ENCODE measurements at regions not wholly inside any gene's neighbourhood (a gene's known extent, or its start where the extent isn't known, plus 50 kb on each side); places are given as distances from the start of the nearest gene placed in this dataset.

GRCh38 chr2:147173189-147173581 lies 671.6 kb upstream of the ACVR2A start:
- TF ChIP-seq CBX3 (IDR thresholded peaks at IDR 0.05; ENCODE audit: low read depth) (no peak), FOSL1 (IDR thresholded peaks at IDR 0.05; ENCODE audit: low read depth) (no peak)
- Histone ChIP-seq H3K27me3 (ENCODE audit: insufficient read depth, low read length) (no peaks in the 10 kb centered on the region), H2AFZ (ENCODE audit: low read depth, low read length, poor library complexity, severe bottlenecking) (no peak overlapping the region), H4K20me1 (ENCODE audit: insufficient read depth) (no peaks in the 10 kb centered on the region), H3K79me2 (ENCODE audit: insufficient read depth, low read length) (no peaks in the 10 kb centered on the region), H3K4me2 (ENCODE audit: low read length) (no peak overlapping the region), H3K4me1 (ENCODE audit: control insufficient read depth in 1 of 2, insufficient read depth in 2 of 2, low read length in 2 of 2) (no peaks in the 10 kb centered on the region), H3K9me3 (ENCODE audit: control insufficient read depth in 1 of 2, insufficient read depth in 1 of 2, low read depth in 1 of 2, low read length in 2 of 2) (no peaks in the 10 kb centered on the region), H3K4me3 (replicated peaks in 1 of 2; ENCODE audit: low read depth in 1 of 2, low read length in 2 of 2) (no peak overlapping the region), H3K36me3 (ENCODE audit: control insufficient read depth in 1 of 2, insufficient read depth in 2 of 2, low read length in 2 of 2) (no peaks in the 10 kb centered on the region), H3K9me2 (ENCODE audit: insufficient read depth) (no peaks in the 10 kb centered on the region), H3K27ac (ENCODE audit: low read depth, low read length) (no peak overlapping the region), H3K9ac (ENCODE audit: low read length) (no peak overlapping the region)
- POLR2A ChIA-PET: no interaction called here
- no peak for DNase-seq (ENCODE audit: low read depth, low spot score)
- no peak for ATAC-seq
- intact Hi-C loops (cut with micrococcal nuclease): no loop called here
- RAD21 ChIA-PET (ENCODE audit: low non-redundant PET in 1 of 2, low total read pairs in 2 of 2, uncharacterized antibody in 2 of 2, unreplicated experiment in 2 of 2): no interaction called here
- no TSS peak for BruUV-seq (replicated peaks)
- CTCF ChIA-PET: no interaction called here

GRCh38 chr2:147172493-147173188 lies 672.2 kb upstream of the ACVR2A start:
- ChIA-PET CTCF (no interaction called here), RAD21 (ENCODE audit: low non-redundant PET in 1 of 2, low total read pairs in 2 of 2, uncharacterized antibody in 2 of 2, unreplicated experiment in 2 of 2) (no interaction called here), POLR2A (no interaction called here)
- no peaks in the 10 kb centered on the region for H3K4me1 ChIP-seq (ENCODE audit: control insufficient read depth in 1 of 2, insufficient read depth in 2 of 2, low read length in 2 of 2)
- no peak overlapping the region for H2AFZ ChIP-seq (ENCODE audit: low read depth, low read length, poor library complexity, severe bottlenecking)
- no peaks in the 10 kb centered on the region for H3K36me3 ChIP-seq (ENCODE audit: control insufficient read depth in 1 of 2, insufficient read depth in 2 of 2, low read length in 2 of 2)
- no TSS peak for BruUV-seq (replicated peaks)
- no peak overlapping the region for H3K4me2 ChIP-seq (ENCODE audit: low read length)
- H3K4me3 ChIP-seq (replicated peaks in 1 of 2; ENCODE audit: low read depth in 1 of 2, low read length in 2 of 2): no peak overlapping the region
- no peaks in the 10 kb centered on the region for H4K20me1 ChIP-seq (ENCODE audit: insufficient read depth)
- no peaks in the 10 kb centered on the region for H3K27me3 ChIP-seq (ENCODE audit: insufficient read depth, low read length)
- H3K79me2 ChIP-seq (ENCODE audit: insufficient read depth, low read length): no peaks in the 10 kb centered on the region
- no peak overlapping the region for H3K9ac ChIP-seq (ENCODE audit: low read length)
- intact Hi-C loops (cut with micrococcal nuclease): no loop called here
- no peaks in the 10 kb centered on the region for H3K9me3 ChIP-seq (ENCODE audit: control insufficient read depth in 1 of 2, insufficient read depth in 1 of 2, low read depth in 1 of 2, low read length in 2 of 2)
- DNase-seq (ENCODE audit: low read depth, low spot score) (no peak), ATAC-seq (no peak)
- no peaks in the 10 kb centered on the region for H3K9me2 ChIP-seq (ENCODE audit: insufficient read depth)
- TF ChIP-seq RAD21 (IDR thresholded peaks at IDR 0.05; ENCODE audit: low read depth) (no peak), EZH2 (IDR thresholded peaks at IDR 0.05) (no peak), EZH2phosphoT487 (IDR thresholded peaks at IDR 0.05; ENCODE audit: borderline replicate concordance) (no peak)
- no peak overlapping the region for H3K27ac ChIP-seq (ENCODE audit: low read depth, low read length)
